A673 (cell line): ENCODE measurements at regions not wholly inside any gene's neighbourhood (a gene's known extent, or its start where the extent isn't known, plus 50 kb on each side); places are given as distances from the start of the nearest gene placed in this dataset.

Experiments used
- EZH2 ChIP-seq: fragments of 200-600 bp; sonication (generic); IDR thresholded peaks from 2 replicates; pipeline ENCODE4 v1.6.1; 2017; ENCODE audit warnings: borderline replicate concordance, low read depth, mild to moderate bottlenecking, mixed read lengths, antibody characterized with exemption, low read length; ENCODE audit not compliant: poor library complexity, severe bottlenecking
- TF ChIP-seq, protein P1 (sequence below): fragments of 300-800, 200-600 bp; sonication (generic); conservative IDR thresholded peaks from 2 replicates; pipeline ENCODE4 v1.5.1; 2017; ENCODE audit warnings: low read depth, mild to moderate bottlenecking, antibody characterized with exemption, low read length, moderate library complexity, mixed read lengths

- TF ChIP-seq, protein P1, sequence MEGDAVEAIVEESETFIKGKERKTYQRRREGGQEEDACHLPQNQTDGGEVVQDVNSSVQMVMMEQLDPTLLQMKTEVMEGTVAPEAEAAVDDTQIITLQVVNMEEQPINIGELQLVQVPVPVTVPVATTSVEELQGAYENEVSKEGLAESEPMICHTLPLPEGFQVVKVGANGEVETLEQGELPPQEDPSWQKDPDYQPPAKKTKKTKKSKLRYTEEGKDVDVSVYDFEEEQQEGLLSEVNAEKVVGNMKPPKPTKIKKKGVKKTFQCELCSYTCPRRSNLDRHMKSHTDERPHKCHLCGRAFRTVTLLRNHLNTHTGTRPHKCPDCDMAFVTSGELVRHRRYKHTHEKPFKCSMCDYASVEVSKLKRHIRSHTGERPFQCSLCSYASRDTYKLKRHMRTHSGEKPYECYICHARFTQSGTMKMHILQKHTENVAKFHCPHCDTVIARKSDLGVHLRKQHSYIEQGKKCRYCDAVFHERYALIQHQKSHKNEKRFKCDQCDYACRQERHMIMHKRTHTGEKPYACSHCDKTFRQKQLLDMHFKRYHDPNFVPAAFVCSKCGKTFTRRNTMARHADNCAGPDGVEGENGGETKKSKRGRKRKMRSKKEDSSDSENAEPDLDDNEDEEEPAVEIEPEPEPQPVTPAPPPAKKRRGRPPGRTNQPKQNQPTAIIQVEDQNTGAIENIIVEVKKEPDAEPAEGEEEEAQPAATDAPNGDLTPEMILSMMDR, result no peak
- TF ChIP-seq EZH2, result no peak
Measured at GRCh38 chr2:220157312-220157711, 529.9 kb downstream of the SLC4A3 start.
